Spleen (tissue), 7 donors: ENCODE measurements at regions not wholly inside any gene's neighbourhood (a gene's known extent, or its start where the extent isn't known, plus 50 kb on each side); places are given as distances from the start of the nearest gene placed in this dataset.

Experiments used
- CTCF ChIP-seq, 11 experiments: fragments of 200-600 bp in 7 of 11; fragments of 450-650 bp in 4 of 11; sonication (generic) in 4 of 11; IDR thresholded peaks in 8 of 11; conservative IDR thresholded peaks in 3 of 11; 1 replicate in 7 of 11; 2 replicates in 4 of 11; pipeline versions ENCODE4 v1.4.0 to v1.8.0; 2016 to 2021; ENCODE audit warnings: antibody characterized with exemption in 11 of 11, inconsistent platforms in 4 of 11, mild to moderate bottlenecking in 1 of 11
- POLR2A ChIP-seq, 3 donors: fragments of 450-650 bp; IDR thresholded peaks; one replicate each; pipeline ENCODE4 v1.5.1; 2017; ENCODE audit warnings: antibody characterized with exemption in 3 of 3, mild to moderate bottlenecking in 1 of 3
- donor health status: DM: no; HTN: no; CAD: no; lungs with moderate emphysema.
- donor health status: DM: no; HTN: no; CAD: no.
- donor health status: DM: no; HTN: no; CAD: no.

GRCh38 chr19:31541396-31541795, 192.2 kb upstream of the TSHZ3 start:
- TF ChIP-seq POLR2A (IDR thresholded peaks at IDR 0.05) (no peak), CTCF (IDR thresholded peaks at IDR 0.05 in 8 of 11, conservative IDR thresholded peaks at IDR 0.05 in 3 of 11) (no peak)
